ENCODE measurements at regions not wholly inside any gene's neighbourhood (a gene's known extent, or its start where the extent isn't known, plus 50 kb on each side); places are given as distances from the start of the nearest gene placed in this dataset.

DNA sequence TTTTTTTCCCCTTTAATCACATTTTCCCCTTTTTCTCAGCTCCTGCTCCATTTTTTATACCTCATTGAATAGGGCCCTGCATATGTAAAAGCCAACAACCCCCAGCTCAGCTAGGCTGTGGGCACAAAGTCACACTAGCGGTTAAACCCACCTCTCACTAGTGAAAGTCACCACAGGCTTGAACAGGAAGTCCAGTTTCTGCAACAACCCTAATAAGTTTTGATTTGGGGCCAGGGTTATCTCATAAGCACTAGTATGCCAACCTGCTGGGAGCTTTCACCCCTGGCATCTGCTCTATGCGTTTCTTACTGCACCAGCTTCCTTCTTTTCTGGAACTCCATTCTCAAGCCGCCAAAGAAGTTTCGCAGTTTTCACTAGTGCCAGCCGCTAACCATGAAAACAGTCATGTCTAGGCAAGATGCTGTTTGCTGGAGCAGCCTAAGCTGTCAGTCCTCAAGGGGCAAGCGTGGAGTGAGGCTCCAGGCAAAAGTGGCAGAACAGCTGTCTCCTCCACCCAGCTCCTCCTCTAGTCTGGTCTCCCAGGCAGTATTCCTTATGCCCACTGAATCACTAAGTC, 197.0 kb upstream of the MEIS1 start:
- no peak for TF ChIP-seq POLR2A (IDR thresholded peaks at IDR 0.05; ENCODE audit: low read depth, low read length)
- TF ChIP-seq, protein P1, sequence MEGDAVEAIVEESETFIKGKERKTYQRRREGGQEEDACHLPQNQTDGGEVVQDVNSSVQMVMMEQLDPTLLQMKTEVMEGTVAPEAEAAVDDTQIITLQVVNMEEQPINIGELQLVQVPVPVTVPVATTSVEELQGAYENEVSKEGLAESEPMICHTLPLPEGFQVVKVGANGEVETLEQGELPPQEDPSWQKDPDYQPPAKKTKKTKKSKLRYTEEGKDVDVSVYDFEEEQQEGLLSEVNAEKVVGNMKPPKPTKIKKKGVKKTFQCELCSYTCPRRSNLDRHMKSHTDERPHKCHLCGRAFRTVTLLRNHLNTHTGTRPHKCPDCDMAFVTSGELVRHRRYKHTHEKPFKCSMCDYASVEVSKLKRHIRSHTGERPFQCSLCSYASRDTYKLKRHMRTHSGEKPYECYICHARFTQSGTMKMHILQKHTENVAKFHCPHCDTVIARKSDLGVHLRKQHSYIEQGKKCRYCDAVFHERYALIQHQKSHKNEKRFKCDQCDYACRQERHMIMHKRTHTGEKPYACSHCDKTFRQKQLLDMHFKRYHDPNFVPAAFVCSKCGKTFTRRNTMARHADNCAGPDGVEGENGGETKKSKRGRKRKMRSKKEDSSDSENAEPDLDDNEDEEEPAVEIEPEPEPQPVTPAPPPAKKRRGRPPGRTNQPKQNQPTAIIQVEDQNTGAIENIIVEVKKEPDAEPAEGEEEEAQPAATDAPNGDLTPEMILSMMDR (conservative IDR thresholded peaks at IDR 0.05; ENCODE audit: low read depth, low read length), result no peak

Measured in IMR-90 (cell line).